HEK293 (cell line): ENCODE measurements at regions not wholly inside any gene's neighbourhood (a gene's known extent, or its start where the extent isn't known, plus 50 kb on each side); places are given as distances from the start of the nearest gene placed in this dataset.
A peak's percentile ranks its signal among the peaks of the same experiment; 100 is the strongest.

Experiments used
- EGR2 ChIP-seq: fragments of 450-650 bp; formaldehyde crosslinking; IDR thresholded peaks from 2 replicates; pipeline ENCODE4 v1.5.1; 2016; ENCODE audit warnings: low read depth, missing biosample characterization, missing genetic modification characterization
- GLI2 ChIP-seq: fragments of 450-650 bp; formaldehyde crosslinking; IDR thresholded peaks from 2 replicates; pipeline ENCODE4; 2017; ENCODE audit warnings: missing biosample characterization, missing genetic modification characterization, low read depth, borderline replicate concordance
- GLIS2 ChIP-seq: fragments of 450-650 bp; formaldehyde crosslinking; IDR thresholded peaks from 2 replicates; pipeline ENCODE4 v1.5.1; 2016; ENCODE audit warnings: missing biosample characterization, missing genetic modification characterization
- HOXC10 ChIP-seq: sonication (generic); formaldehyde crosslinking; IDR thresholded peaks from 2 replicates; pipeline ENCODE4 v1.8.1; 2023; ENCODE audit warnings: mild to moderate bottlenecking, missing genetic modification reagents
- PBX3 ChIP-seq: sonication (generic); formaldehyde crosslinking; IDR thresholded peaks from 2 replicates; pipeline ENCODE4 v1.8.1; 2022; ENCODE audit warnings: mild to moderate bottlenecking, moderate library complexity, missing genetic modification reagents
- REPIN1 ChIP-seq: fragments of 450-650 bp; formaldehyde crosslinking; IDR thresholded peaks from 2 replicates; pipeline ENCODE4 v1.5.1; 2017; ENCODE audit warnings: missing biosample characterization, missing genetic modification characterization, low read depth
- ZFHX2 ChIP-seq: fragments of 450-650 bp; formaldehyde crosslinking; conservative IDR thresholded peaks from 2 replicates; pipeline ENCODE4 v1.5.1; 2016; ENCODE audit warnings: missing biosample characterization, missing genetic modification characterization
- ZNF157 ChIP-seq: fragments of 450-650 bp; formaldehyde crosslinking; IDR thresholded peaks from 2 replicates; pipeline ENCODE4 v1.5.1; 2016; ENCODE audit warnings: missing biosample characterization, missing genetic modification characterization
- ZNF184 ChIP-seq: fragments of 450-650 bp; IDR thresholded peaks from 2 replicates; pipeline ENCODE4 v1.5.1; 2018; ENCODE audit warnings: missing biosample characterization, mild to moderate bottlenecking, missing genetic modification characterization
- ZNF211 ChIP-seq: fragments of 450-650 bp; formaldehyde crosslinking; IDR thresholded peaks from 2 replicates; pipeline ENCODE4 v1.5.1; 2016; ENCODE audit warnings: low read depth, missing biosample characterization, missing genetic modification characterization
- ZNF221 ChIP-seq: fragments of 450-650 bp; formaldehyde crosslinking; IDR thresholded peaks from 2 replicates; pipeline ENCODE4 v1.5.1; 2017; ENCODE audit warnings: missing biosample characterization, missing genetic modification characterization, borderline replicate concordance
- ZNF280C ChIP-seq: fragments of 450-650 bp; formaldehyde crosslinking; IDR thresholded peaks from 2 replicates; pipeline ENCODE4 v1.5.1; 2016; ENCODE audit warnings: missing biosample characterization, missing genetic modification characterization
- ZNF335 ChIP-seq: fragments of 450-650 bp; formaldehyde crosslinking; conservative IDR thresholded peaks from 2 replicates; pipeline ENCODE4 v1.5.1; 2016; ENCODE audit warnings: missing biosample characterization, missing genetic modification characterization
- ZNF529 ChIP-seq: fragments of 450-650 bp; formaldehyde crosslinking; IDR thresholded peaks from 2 replicates; pipeline ENCODE4 v1.5.1; 2017; ENCODE audit warnings: missing genetic modification characterization, missing biosample characterization; ENCODE audit not compliant: insufficient replicate concordance
- ZNF558 ChIP-seq: fragments of 450-650 bp; formaldehyde crosslinking; IDR thresholded peaks from 2 replicates; pipeline ENCODE4 v1.5.1; 2016; ENCODE audit warnings: missing biosample characterization, missing genetic modification characterization
- ZNF623 ChIP-seq: fragments of 450-650 bp; formaldehyde crosslinking; IDR thresholded peaks from 2 replicates; pipeline ENCODE4 v1.5.1; 2016; ENCODE audit warnings: missing biosample characterization, missing genetic modification characterization
- ZNF658 ChIP-seq: fragments of 450-650 bp; formaldehyde crosslinking; IDR thresholded peaks from 2 replicates; pipeline ENCODE4; 2016; ENCODE audit warnings: missing biosample characterization, missing genetic modification characterization
- ZNF660 ChIP-seq: fragments of 450-650 bp; IDR thresholded peaks from 2 replicates; pipeline ENCODE4 v1.5.1; 2018; ENCODE audit warnings: missing biosample characterization, mild to moderate bottlenecking, missing genetic modification characterization
- ZNF670 ChIP-seq: fragments of 450-650 bp; formaldehyde crosslinking; IDR thresholded peaks from 2 replicates; pipeline ENCODE4 v1.5.1; 2016; ENCODE audit warnings: missing biosample characterization, missing genetic modification characterization, low read depth
- ZNF692 ChIP-seq: fragments of 450-650 bp; formaldehyde crosslinking; IDR thresholded peaks from 2 replicates; pipeline ENCODE4 v1.5.1; 2016; ENCODE audit warnings: missing biosample characterization, missing genetic modification characterization
- ZNF792 ChIP-seq: fragments of 450-650 bp; formaldehyde crosslinking; IDR thresholded peaks from 2 replicates; pipeline ENCODE4 v1.5.1; 2016; ENCODE audit warnings: missing biosample characterization, missing genetic modification characterization
- TF ChIP-seq, protein P1 (sequence below): fragments of 450-650 bp; formaldehyde crosslinking; IDR thresholded peaks from 2 replicates; pipeline ENCODE4 v1.5.1; 2017; ENCODE audit warnings: missing biosample characterization, missing genetic modification characterization
- TF ChIP-seq, protein P2 (sequence below): IDR thresholded peaks from 2 replicates; pipeline ENCODE4 v1.6.1; 2011; ENCODE audit warnings: mild to moderate bottlenecking, low read depth, low read length, borderline replicate concordance
- TF ChIP-seq, protein P3 (sequence below): fragments of 450-650 bp; formaldehyde crosslinking; IDR thresholded peaks from 2 replicates; pipeline ENCODE4 v1.5.1; 2017; ENCODE audit warnings: missing biosample characterization, missing genetic modification characterization
- TF ChIP-seq, protein P4 (sequence below): fragments of 450-650 bp; formaldehyde crosslinking; IDR thresholded peaks from 2 replicates; pipeline ENCODE4 v1.5.1; 2016; ENCODE audit warnings: missing biosample characterization, missing genetic modification characterization
- TF ChIP-seq, protein P5 (sequence below): fragments of 450-650 bp; formaldehyde crosslinking; IDR thresholded peaks from 2 replicates; pipeline ENCODE4 v1.5.1; 2017; ENCODE audit warnings: missing biosample characterization, mild to moderate bottlenecking, missing genetic modification characterization, moderate library complexity

DNA sequence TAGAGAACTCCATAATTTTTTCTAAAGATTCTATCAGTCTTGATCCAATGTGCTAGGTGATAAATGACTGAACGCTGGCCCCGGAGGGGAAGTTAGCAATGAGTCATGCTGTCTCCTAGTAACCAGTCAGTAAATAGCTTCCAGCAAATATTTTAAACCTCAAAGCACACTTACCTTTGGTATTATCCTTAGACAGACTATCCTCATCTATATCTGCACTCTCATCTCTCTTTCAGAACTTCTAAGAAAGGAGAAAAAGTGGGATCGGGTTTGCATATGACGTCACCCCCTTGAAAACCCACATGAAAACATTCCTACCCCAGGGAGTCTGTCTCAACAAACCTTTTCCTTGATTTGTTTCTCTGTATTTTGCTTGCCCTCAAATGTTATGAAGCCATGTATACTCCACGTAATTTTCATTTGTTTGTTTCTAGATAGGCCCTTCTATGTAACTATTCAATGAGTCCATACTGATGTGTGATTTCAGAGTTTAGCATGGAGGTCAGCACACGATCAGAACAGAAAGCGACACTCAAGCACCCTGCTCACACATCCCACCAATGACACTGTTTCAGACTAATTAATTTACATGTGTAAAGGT lies 174.9 kb upstream of the NRP1 start (continued):
- TF ChIP-seq ZNF280C (tag by site-specific recombination) (no peak), GLIS2 (tag by site-specific recombination) (no peak), HOXC10 (CRISPR knock-in tag) (no peak), ZNF157 (no peak), ZNF792 (tag by site-specific recombination) (no peak), REPIN1 (tag by site-specific recombination) (no peak; the same call in 1 of the 2 replicates), ZNF558 (tag by site-specific recombination) (peak; percentile 75; the same call in 1 of the 2 replicates), PBX3 (no peak), ZFHX2 (tag by site-specific recombination) (0 out of 2 replicates have a peak, but pooled peaks have one; percentile 12), ZNF529 (tag by site-specific recombination) (no peak), ZNF692 (tag by site-specific recombination) (peak; percentile 87), GLI2 (tag by site-specific recombination) (peak; percentile 65), ZNF211 (tag by site-specific recombination) (no peak), ZNF670 (tag by site-specific recombination) (no peak), ZNF658 (tag by site-specific recombination) (no peak), ZNF660 (tag by site-specific recombination) (peak; percentile 87; the same call in 1 of the 2 replicates), ZNF221 (no peak), ZNF335 (tag by site-specific recombination) (peak; percentile 37), ZNF623 (tag by site-specific recombination) (peak; percentile 11; the same call in 1 of the 2 replicates), ZNF184 (tag by site-specific recombination) (peak; percentile 16; the same call in 1 of the 2 replicates), EGR2 (no peak)
- TF ChIP-seq, protein P1, sequence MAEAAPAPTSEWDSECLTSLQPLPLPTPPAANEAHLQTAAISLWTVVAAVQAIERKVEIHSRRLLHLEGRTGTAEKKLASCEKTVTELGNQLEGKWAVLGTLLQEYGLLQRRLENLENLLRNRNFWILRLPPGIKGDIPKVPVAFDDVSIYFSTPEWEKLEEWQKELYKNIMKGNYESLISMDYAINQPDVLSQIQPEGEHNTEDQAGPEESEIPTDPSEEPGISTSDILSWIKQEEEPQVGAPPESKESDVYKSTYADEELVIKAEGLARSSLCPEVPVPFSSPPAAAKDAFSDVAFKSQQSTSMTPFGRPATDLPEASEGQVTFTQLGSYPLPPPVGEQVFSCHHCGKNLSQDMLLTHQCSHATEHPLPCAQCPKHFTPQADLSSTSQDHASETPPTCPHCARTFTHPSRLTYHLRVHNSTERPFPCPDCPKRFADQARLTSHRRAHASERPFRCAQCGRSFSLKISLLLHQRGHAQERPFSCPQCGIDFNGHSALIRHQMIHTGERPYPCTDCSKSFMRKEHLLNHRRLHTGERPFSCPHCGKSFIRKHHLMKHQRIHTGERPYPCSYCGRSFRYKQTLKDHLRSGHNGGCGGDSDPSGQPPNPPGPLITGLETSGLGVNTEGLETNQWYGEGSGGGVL (tag by site-specific recombination) = peak; percentile 53; the same call in 1 of the 2 replicates
- TF ChIP-seq, protein P2, sequence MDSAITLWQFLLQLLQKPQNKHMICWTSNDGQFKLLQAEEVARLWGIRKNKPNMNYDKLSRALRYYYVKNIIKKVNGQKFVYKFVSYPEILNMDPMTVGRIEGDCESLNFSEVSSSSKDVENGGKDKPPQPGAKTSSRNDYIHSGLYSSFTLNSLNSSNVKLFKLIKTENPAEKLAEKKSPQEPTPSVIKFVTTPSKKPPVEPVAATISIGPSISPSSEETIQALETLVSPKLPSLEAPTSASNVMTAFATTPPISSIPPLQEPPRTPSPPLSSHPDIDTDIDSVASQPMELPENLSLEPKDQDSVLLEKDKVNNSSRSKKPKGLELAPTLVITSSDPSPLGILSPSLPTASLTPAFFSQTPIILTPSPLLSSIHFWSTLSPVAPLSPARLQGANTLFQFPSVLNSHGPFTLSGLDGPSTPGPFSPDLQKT = no peak
- TF ChIP-seq, protein P3, sequence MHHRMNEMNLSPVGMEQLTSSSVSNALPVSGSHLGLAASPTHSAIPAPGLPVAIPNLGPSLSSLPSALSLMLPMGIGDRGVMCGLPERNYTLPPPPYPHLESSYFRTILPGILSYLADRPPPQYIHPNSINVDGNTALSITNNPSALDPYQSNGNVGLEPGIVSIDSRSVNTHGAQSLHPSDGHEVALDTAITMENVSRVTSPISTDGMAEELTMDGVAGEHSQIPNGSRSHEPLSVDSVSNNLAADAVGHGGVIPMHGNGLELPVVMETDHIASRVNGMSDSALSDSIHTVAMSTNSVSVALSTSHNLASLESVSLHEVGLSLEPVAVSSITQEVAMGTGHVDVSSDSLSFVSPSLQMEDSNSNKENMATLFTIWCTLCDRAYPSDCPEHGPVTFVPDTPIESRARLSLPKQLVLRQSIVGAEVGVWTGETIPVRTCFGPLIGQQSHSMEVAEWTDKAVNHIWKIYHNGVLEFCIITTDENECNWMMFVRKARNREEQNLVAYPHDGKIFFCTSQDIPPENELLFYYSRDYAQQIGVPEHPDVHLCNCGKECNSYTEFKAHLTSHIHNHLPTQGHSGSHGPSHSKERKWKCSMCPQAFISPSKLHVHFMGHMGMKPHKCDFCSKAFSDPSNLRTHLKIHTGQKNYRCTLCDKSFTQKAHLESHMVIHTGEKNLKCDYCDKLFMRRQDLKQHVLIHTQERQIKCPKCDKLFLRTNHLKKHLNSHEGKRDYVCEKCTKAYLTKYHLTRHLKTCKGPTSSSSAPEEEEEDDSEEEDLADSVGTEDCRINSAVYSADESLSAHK = peak; percentile 74
- TF ChIP-seq, protein P4, sequence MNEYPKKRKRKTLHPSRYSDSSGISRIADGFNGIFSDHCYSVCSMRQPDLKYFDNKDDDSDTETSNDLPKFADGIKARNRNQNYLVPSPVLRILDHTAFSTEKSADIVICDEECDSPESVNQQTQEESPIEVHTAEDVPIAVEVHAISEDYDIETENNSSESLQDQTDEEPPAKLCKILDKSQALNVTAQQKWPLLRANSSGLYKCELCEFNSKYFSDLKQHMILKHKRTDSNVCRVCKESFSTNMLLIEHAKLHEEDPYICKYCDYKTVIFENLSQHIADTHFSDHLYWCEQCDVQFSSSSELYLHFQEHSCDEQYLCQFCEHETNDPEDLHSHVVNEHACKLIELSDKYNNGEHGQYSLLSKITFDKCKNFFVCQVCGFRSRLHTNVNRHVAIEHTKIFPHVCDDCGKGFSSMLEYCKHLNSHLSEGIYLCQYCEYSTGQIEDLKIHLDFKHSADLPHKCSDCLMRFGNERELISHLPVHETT (tag by site-specific recombination) = peak; percentile 87
- TF ChIP-seq, protein P5, sequence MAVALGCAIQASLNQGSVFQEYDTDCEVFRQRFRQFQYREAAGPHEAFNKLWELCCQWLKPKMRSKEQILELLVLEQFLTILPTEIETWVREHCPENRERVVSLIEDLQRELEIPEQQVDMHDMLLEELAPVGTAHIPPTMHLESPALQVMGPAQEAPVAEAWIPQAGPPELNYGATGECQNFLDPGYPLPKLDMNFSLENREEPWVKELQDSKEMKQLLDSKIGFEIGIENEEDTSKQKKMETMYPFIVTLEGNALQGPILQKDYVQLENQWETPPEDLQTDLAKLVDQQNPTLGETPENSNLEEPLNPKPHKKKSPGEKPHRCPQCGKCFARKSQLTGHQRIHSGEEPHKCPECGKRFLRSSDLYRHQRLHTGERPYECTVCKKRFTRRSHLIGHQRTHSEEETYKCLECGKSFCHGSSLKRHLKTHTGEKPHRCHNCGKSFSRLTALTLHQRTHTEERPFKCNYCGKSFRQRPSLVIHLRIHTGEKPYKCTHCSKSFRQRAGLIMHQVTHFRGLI (tag by site-specific recombination) = no peak
